HG03521 (cell line): ENCODE measurements at regions not wholly inside any gene's neighbourhood (a gene's known extent, or its start where the extent isn't known, plus 50 kb on each side); places are given as distances from the start of the nearest gene placed in this dataset.
"Not testable (repeated sequence)": the region's sequence is repeated elsewhere in the genome, so short reads cannot be mapped to it uniquely, and the experiment has no call there.

Source experiments
- ATAC-seq: cut with Tn5 transposase; IDR thresholded peaks from one replicate; pipeline ENCODE4 v1.9.1; 2021; ENCODE audit warnings: mild to moderate bottlenecking, moderate library complexity; ENCODE audit not compliant: unreplicated experiment

GRCh38 chr14:37711831-37712475 lies 116.5 kb downstream of the TTC6 start:
- ATAC-seq = no peak

- ATAC-seq = not testable (repeated sequence)
These were observed 117.0 kb downstream of the TTC6 start for GRCh38 chr14:37712476-37712860.

GRCh38 chr14:37712976-37713431 lies 117.6 kb downstream of the TTC6 start:
- ATAC-seq = no peak

GRCh38 chr14:37720131-37720530 lies 124.7 kb downstream of the TTC6 start:
- ATAC-seq = no peak

- no peak for ATAC-seq
These were observed 126.7 kb downstream of the TTC6 start for GRCh38 chr14:37721976-37722659.

GRCh38 chr14:37723515-37723914 lies 128.1 kb downstream of the TTC6 start:
- no peak for ATAC-seq

- ATAC-seq = no peak
These were observed 131.3 kb downstream of the TTC6 start for GRCh38 chr14:37726708-37727107.

GRCh38 chr14:37729218-37729617 lies 133.8 kb downstream of the TTC6 start:
- no peak for ATAC-seq

- no peak for ATAC-seq
These were observed 135.7 kb downstream of the TTC6 start for GRCh38 chr14:37731094-37731493.

- no peak for ATAC-seq
These were observed 150.2 kb downstream of the TTC6 start for GRCh38 chr14:37745657-37746056.

- ATAC-seq = no peak
These were observed 150.9 kb downstream of the TTC6 start for GRCh38 chr14:37746140-37746832.

GRCh38 chr14:37753459-37753858 lies 158.0 kb downstream of the TTC6 start:
- ATAC-seq = no peak

- ATAC-seq = not testable (repeated sequence)
These were observed 164.8 kb downstream of the TTC6 start for GRCh38 chr14:37760275-37760674.

GRCh38 chr14:37763266-37763665 lies 167.8 kb downstream of the TTC6 start:
- no peak for ATAC-seq

- ATAC-seq = not testable (repeated sequence)
These were observed 176.9 kb downstream of the TTC6 start for GRCh38 chr14:37772283-37772682.

- no peak for ATAC-seq
These were observed 181.5 kb downstream of the TTC6 start for GRCh38 chr14:37776791-37777499.

- ATAC-seq = no peak
These were observed 182.9 kb downstream of the TTC6 start for GRCh38 chr14:37778135-37778943.

- no peak for ATAC-seq
These were observed 184.1 kb downstream of the TTC6 start for GRCh38 chr14:37779480-37779879.

GRCh38 chr14:37780731-37781130 lies 185.3 kb downstream of the TTC6 start:
- not testable (repeated sequence) for ATAC-seq

- ATAC-seq = not testable (repeated sequence)
These were observed 188.9 kb downstream of the TTC6 start for GRCh38 chr14:37784203-37784826.
